Upper lobe of left lung (tissue), 4 donors: ENCODE measurements at regions not wholly inside any gene's neighbourhood (a gene's known extent, or its start where the extent isn't known, plus 50 kb on each side); places are given as distances from the start of the nearest gene placed in this dataset.

ENCODE experiments used
- POLR2A ChIP-seq, 4 donors: fragments of 450-650 bp; IDR thresholded peaks; one replicate each; pipeline ENCODE4 v1.5.1; 2016 to 2017; ENCODE audit warnings: antibody characterized with exemption in 4 of 4, mild to moderate bottlenecking in 2 of 4
- POLR2AphosphoS5 ChIP-seq, 2 donors: sonication (generic); formaldehyde crosslinking; IDR thresholded peaks; one replicate each; pipeline ENCODE4 v1.5.1; 2017; ENCODE audit warnings: antibody characterized with exemption in 2 of 2
- TF ChIP-seq, protein P1 (sequence below), 6 experiments: fragments of 450-650 bp in 4 of 6; fragments of 200-600 bp in 2 of 6; sonication (generic) in 2 of 6; IDR thresholded peaks; one replicate each; pipeline ENCODE4 v1.5.1; 2016 to 2019; ENCODE audit warnings: antibody characterized with exemption in 6 of 6

DNA sequence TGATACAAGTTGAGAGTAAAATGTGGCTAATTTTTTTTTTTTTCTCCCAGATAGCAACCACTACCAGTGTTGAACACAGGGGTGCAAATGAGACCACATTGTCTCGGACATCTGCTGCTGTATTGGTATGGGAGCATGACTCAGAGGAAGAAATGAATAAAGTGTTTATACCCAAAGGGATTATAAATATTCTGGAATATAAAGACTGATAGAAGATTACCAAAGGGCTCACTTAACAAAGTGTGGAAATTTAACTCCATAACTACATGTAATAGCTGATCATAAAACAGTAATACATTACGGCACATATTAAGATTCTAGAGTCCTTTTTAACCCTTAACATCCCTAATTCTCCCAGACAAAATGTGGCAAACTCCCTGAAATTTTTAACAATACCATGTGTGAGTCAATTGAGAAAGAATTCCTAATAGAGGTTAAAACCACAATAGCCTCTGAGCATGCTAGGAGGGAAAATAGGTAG is 1023.0 kb upstream of the ACVR2A start:
- TF ChIP-seq, protein P1, sequence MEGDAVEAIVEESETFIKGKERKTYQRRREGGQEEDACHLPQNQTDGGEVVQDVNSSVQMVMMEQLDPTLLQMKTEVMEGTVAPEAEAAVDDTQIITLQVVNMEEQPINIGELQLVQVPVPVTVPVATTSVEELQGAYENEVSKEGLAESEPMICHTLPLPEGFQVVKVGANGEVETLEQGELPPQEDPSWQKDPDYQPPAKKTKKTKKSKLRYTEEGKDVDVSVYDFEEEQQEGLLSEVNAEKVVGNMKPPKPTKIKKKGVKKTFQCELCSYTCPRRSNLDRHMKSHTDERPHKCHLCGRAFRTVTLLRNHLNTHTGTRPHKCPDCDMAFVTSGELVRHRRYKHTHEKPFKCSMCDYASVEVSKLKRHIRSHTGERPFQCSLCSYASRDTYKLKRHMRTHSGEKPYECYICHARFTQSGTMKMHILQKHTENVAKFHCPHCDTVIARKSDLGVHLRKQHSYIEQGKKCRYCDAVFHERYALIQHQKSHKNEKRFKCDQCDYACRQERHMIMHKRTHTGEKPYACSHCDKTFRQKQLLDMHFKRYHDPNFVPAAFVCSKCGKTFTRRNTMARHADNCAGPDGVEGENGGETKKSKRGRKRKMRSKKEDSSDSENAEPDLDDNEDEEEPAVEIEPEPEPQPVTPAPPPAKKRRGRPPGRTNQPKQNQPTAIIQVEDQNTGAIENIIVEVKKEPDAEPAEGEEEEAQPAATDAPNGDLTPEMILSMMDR (IDR thresholded peaks at IDR 0.05): no peak
- TF ChIP-seq POLR2A (IDR thresholded peaks at IDR 0.05) (no peak), POLR2AphosphoS5 (IDR thresholded peaks at IDR 0.05) (no peak)
